Posterior vena cava (tissue), 2 donors: ENCODE measurements at regions not wholly inside any gene's neighbourhood (a gene's known extent, or its start where the extent isn't known, plus 50 kb on each side); places are given as distances from the start of the nearest gene placed in this dataset.
"Not testable (repeated sequence)": the region's sequence is repeated elsewhere in the genome, so short reads cannot be mapped to it uniquely, and the experiment has no call there.

ENCODE experiments used
- DNase-seq: peaks from one replicate; pipeline ENCODE4 v3.0.0-alpha.2; 2020; ENCODE audit warnings: low spot score
- intact Hi-C, 2 donors: fragments of 100-400 bp; cut with DNase I; formaldehyde crosslinking; loops; one replicate each; pipeline versions ENCODE4 v1.14.1 to v1.14.2; 2022 to 2023
- donor health status: DM: yes; HTN: yes; CAD: no.
- donor health status: DM: yes; HTN: yes; CAD: no.

- DNase-seq: peak; percentile 80
- intact Hi-C loops: no loop called here
Measured at GRCh38 chr14:53316504-53316903, 163.4 kb upstream of the DDHD1 start.

DNA sequence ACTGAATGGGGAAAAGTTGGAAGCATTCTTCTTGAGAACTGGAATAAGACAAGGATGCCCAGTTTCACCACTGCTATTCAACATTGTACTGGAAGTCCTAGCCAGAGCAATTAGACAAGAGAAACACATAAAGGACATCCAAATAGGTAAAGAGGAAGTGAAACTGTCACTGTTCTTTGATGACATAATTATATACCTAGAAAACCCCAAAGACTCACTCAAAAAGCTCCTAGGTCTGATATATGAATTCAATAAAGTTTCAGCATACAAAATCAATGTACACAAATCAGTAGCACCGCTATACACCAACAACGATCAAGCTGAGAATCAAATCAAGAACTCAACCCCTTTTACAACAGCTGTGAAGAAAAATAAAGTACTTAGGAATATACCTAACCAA, 157.3 kb upstream of the DDHD1 start:
- DNase-seq: no peak
- intact Hi-C loops: no loop called here

DNA sequence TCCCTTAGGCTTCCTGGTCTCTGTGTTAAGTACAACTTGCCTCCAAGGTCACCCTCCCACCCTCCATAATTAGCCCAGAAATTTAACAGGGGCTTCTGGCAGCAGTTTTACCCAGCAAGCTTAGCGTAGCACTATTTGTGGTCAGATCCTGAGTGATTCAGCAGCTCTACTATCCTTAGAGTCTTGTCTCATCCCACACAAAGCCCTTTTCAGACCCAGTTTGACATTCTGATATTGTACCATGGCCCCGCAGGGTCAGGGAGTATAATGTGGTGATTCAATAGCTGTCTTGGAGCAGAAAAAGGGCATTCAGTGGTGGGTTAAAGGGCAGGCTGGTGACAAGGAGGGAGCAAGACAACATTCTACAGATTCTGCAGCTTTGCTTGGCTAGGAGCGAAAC, 153.8 kb upstream of the DDHD1 start:
- DNase-seq: no peak
- intact Hi-C loops: no loop called here

DNA sequence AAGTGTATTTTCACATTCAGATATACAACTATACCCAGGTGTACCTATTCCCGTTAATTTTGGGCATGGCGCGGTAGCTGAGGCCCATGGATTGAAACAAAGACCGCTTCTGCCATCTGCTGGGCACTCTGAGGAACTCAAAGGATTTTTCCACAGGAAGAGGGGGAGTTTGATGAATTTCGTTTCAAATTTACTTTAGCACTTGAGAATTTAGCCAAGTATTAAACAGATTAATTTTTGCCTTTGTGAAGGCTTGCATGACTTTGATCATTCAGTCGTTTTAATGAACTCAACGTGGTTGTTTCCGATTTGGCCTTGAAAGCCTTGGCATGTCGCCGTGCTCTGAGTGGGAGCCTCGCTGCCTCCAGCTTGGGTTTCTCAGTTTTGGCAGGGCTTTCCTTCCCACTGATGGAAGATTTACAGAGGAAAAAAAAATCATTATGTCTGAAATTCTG, 153.2 kb upstream of the DDHD1 start:
- DNase-seq: no peak
- intact Hi-C loops: no loop called here

GRCh38 chr14:53304726-53305381, 151.7 kb upstream of the DDHD1 start:
- intact Hi-C loops: no loop called here
- DNase-seq: no peak

GRCh38 chr14:53295985-53296582, 143.0 kb upstream of the DDHD1 start:
- DNase-seq: no peak
- intact Hi-C loops: no loop called here

DNA sequence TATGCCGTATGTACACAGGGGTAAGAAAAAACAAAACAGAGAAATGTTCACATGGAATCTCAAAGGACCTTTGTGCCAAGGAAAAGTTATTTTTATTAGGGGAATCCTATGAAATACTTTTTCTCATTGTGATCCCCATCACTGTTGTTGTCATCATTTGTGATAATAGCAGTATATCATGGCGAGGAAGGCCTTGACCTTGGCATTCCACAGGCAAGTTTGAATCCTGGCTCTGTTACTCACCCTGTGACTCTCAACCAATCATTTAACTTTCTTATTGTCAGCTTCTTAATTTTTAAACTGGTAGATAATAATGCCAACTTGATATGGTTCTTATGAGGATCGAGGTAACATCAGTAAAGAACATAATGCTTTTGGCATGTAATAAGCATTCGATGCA, 142.2 kb upstream of the DDHD1 start:
- DNase-seq: no peak
- intact Hi-C loops: no loop called here

DNA sequence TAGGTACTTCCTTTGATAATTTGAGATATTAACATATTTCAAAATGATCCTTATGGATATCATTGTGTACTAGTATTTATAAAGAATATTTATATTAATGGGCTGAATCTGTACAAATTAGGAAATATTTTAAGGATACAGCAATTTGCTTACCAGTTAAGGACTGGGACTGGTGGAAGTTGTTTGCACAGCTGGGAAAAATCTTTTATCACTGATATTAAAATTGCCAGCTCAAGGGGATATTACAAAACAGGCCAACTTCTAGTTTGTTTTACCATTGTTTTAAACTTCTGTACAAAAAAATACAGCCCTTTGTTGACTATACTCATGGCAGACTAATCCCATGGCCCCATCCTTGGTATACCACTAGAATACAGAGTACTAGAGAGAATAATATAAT, 133.2 kb upstream of the DDHD1 start:
- no peak for DNase-seq
- intact Hi-C loops: no loop called here

GRCh38 chr14:53285821-53286220, 132.7 kb upstream of the DDHD1 start:
- DNase-seq: no peak
- intact Hi-C loops: no loop called here

DNA sequence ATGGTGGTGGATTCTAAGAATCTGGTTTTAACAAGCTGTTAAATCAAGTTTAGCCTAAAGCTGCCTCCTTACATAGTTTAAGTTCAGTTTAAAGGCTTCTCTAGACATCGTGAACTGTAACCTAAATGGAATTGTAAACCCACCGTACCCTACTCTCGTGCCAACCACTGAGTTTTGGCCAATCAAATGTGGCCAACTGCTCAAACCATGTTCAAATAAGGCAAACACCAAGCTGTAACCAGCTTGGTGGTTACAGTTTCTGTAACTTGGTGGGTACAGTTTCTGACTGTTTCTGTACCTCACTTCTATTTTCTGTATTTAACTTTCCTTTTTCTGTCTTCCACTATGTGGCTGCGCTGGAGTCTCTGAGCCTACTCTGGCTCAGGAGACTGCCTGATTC, 131.9 kb upstream of the DDHD1 start:
- DNase-seq: no peak
- intact Hi-C loops: no loop called here

GRCh38 chr14:53278602-53279506, 125.7 kb upstream of the DDHD1 start:
- no peak for DNase-seq

GRCh38 chr14:53273671-53274072, 120.5 kb upstream of the DDHD1 start:
- intact Hi-C loops: no loop called here
- DNase-seq: no peak

More at GRCh38 chr14:53278602-53279506, 125.7 kb upstream of the DDHD1 start:
- intact Hi-C loops: no loop called here

- intact Hi-C loops: no loop called here
- no peak for DNase-seq
Measured at GRCh38 chr14:53265025-53265424, 111.9 kb upstream of the DDHD1 start.

DNA sequence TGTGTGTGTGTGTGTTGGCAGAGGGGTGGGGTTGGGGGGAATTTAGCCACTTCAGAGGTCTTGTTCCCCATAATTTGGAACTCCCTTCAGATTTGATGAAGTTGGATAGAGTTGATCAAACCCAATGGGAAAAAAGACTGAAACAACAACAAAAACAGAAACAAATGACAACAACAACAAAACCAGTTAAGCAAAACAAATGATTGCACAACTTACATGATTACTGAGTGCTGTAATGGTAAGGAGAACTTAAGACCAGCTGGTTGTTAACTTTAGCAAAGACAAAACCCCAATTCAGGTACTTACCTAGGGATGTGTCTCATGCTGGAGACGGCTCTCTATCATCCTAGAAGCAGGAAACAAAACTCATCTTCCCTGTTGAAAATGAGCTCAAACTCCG, 107.8 kb upstream of the DDHD1 start:
- intact Hi-C loops: no loop called here
- DNase-seq: no peak

- intact Hi-C loops: no loop called here
Measured at GRCh38 chr14:53260286-53260685, 107.2 kb upstream of the DDHD1 start.

GRCh38 chr14:53252141-53252540, 99.0 kb upstream of the DDHD1 start:
- intact Hi-C loops: no loop called here
- DNase-seq: no peak

More at GRCh38 chr14:53260286-53260685, 107.2 kb upstream of the DDHD1 start:
- DNase-seq: no peak

- intact Hi-C loops: no loop called here
- no peak for DNase-seq
Measured at GRCh38 chr14:53249059-53249458, 95.9 kb upstream of the DDHD1 start.

DNA sequence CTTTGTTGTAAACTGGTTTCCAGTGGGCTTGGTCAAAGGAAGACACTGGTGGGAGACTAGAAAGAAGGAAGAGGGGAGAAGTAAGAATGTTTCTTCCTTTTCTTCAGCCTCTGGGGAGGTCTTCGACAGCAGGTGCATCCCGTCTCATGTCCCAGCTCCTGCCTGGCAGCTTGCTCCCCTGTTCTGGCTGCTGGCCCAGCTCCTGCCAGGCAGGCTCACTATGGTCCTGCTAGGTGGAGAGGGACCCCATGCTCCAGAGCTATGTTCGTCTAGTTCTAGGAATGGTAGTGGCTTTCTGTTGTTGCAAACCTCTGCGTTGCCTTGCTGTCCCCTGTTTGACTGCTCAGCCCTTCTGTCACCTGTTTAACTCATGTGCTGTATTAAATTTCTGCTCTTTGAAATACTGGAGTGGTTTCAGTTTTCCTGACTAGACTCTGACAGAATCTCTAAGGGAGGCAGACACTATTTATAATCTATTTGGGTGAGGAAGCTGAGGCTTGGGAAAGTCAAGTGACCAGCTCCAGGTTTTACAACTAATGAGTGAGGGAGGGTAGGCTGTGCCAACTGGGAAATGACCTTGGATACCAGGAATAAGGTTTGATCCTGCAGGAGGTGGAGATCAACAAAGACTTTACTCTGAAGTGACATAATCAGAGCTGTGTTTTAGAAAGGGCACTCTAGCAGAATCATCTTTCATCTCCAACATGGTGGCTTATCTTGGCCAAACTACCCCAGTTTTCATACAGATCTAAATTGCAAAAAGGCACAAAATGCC, 94.7 kb upstream of the DDHD1 start:
- intact Hi-C loops: no loop called here
- no peak for DNase-seq

DNA sequence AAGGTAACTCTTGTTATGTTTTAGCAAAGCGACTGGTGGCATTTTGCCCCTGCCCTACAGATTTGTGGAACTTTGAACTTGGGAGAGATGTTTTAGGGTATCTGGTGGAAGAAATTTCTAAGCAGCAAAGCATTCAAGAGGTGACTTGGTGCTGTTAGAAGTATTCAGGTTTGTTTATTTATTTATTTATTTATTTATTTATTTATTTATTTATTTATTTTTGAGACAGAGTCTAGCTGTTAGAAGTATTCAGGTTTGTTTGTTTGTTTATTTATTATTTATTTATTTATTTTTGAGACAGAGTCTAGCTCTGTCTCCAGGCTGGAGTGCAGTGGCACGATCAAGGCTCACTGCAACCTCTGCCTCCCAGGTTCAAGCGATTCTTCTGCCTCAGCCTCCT, 89.8 kb upstream of the DDHD1 start:
- intact Hi-C loops, DNase-seq: not testable (repeated sequence)

GRCh38 chr14:53237488-53237887, 84.4 kb upstream of the DDHD1 start:
- DNase-seq: no peak
- intact Hi-C loops: loop anchor here in 1 of 2 donors (5.0 kb wide), 1 partner anchor 1240 kb away; no protein-coding TSS in a partner anchor
